Ovary (tissue), 3 donors: ENCODE measurements at regions not wholly inside any gene's neighbourhood (a gene's known extent, or its start where the extent isn't known, plus 50 kb on each side); places are given as distances from the start of the nearest gene placed in this dataset.

Source experiments
- CTCF ChIP-seq, 3 donors: fragments of 450-650 bp in 2 of 3; fragments of 200-600 bp in 1 of 3; IDR thresholded peaks; one replicate each; pipeline versions ENCODE4 v1.5.1 to v1.8.0; 2016 to 2022; ENCODE audit warnings: antibody characterized with exemption in 3 of 3, mild to moderate bottlenecking in 1 of 3
- EP300 ChIP-seq: sonication (generic); formaldehyde crosslinking; IDR thresholded peaks from one replicate; pipeline ENCODE4 v1.6.1; 2017; ENCODE audit warnings: antibody characterized with exemption
- POLR2A ChIP-seq: fragments of 450-650 bp; IDR thresholded peaks from one replicate; pipeline ENCODE4 v1.6.1; 2017; ENCODE audit warnings: antibody characterized with exemption, mild to moderate bottlenecking, moderate library complexity
- donor health status: DM: no; HTN: no; CAD: no.

DNA sequence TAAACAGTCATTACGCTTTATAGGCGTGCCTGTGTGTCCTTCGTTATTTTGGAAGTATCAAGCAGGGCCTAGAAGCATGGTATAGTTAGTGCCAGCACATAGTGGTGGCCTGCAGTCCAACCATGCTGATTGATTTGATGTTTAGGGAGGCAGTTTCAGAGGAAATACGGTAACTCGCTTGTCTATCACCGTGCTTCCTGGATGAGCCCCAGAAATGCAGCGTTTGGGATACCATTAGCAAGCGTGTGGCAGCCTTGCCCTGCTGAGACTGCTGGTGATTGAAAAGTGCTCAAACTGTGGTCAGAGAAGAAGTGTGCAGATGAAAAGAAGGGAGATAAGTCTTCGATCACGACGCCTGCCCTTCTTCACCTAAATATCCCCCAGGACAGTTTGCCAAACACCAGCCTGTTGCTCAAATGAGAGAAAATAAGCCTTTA lies 158.4 kb downstream of the CHIC2 start:
- TF ChIP-seq CTCF (IDR thresholded peaks at IDR 0.05) = no peak
- no peak for TF ChIP-seq POLR2A
- TF ChIP-seq EP300 = no peak
